GM18508 (cell line): ENCODE measurements at regions not wholly inside any gene's neighbourhood (a gene's known extent, or its start where the extent isn't known, plus 50 kb on each side); places are given as distances from the start of the nearest gene placed in this dataset.
"Not testable (repeated sequence)": the region's sequence is repeated elsewhere in the genome, so short reads cannot be mapped to it uniquely, and the experiment has no call there.

Source experiments
- ATAC-seq: cut with Tn5 transposase; IDR thresholded peaks from one replicate; pipeline ENCODE4 v1.9.1; 2021; ENCODE audit warnings: moderate number of reproducible peaks; ENCODE audit not compliant: insufficient read depth, unreplicated experiment

- not testable (repeated sequence) for ATAC-seq
Observed at GRCh38 chr10:48102410-48103146, 103.0 kb upstream of the FAM25C start.

- not testable (repeated sequence) for ATAC-seq
Observed at GRCh38 chr10:48098854-48099253, 99.3 kb upstream of the FAM25C start.

- ATAC-seq: not testable (repeated sequence)
Observed at GRCh38 chr10:48090706-48091105, 91.1 kb upstream of the FAM25C start.

- not testable (repeated sequence) for ATAC-seq
Observed at GRCh38 chr10:48088087-48088486, 88.5 kb upstream of the FAM25C start.

GRCh38 chr10:48084446-48084845, 84.9 kb upstream of the FAM25C start:
- not testable (repeated sequence) for ATAC-seq

- ATAC-seq: not testable (repeated sequence)
Observed at GRCh38 chr10:48071228-48071627, 71.6 kb upstream of the FAM25C start.

GRCh38 chr10:48063944-48064625, 64.5 kb upstream of the FAM25C start:
- peak; percentile 86 for ATAC-seq

GRCh38 chr10:48055395-48055794, 55.8 kb upstream of the FAM25C start:
- not testable (repeated sequence) for ATAC-seq
